GM21447 (cell line): ENCODE measurements at regions not wholly inside any gene's neighbourhood (a gene's known extent, or its start where the extent isn't known, plus 50 kb on each side); places are given as distances from the start of the nearest gene placed in this dataset.

ENCODE experiments used
- ATAC-seq: cut with Tn5 transposase; IDR thresholded peaks from one replicate; pipeline ENCODE4 v1.9.1; 2021; ENCODE audit not compliant: unreplicated experiment

DNA sequence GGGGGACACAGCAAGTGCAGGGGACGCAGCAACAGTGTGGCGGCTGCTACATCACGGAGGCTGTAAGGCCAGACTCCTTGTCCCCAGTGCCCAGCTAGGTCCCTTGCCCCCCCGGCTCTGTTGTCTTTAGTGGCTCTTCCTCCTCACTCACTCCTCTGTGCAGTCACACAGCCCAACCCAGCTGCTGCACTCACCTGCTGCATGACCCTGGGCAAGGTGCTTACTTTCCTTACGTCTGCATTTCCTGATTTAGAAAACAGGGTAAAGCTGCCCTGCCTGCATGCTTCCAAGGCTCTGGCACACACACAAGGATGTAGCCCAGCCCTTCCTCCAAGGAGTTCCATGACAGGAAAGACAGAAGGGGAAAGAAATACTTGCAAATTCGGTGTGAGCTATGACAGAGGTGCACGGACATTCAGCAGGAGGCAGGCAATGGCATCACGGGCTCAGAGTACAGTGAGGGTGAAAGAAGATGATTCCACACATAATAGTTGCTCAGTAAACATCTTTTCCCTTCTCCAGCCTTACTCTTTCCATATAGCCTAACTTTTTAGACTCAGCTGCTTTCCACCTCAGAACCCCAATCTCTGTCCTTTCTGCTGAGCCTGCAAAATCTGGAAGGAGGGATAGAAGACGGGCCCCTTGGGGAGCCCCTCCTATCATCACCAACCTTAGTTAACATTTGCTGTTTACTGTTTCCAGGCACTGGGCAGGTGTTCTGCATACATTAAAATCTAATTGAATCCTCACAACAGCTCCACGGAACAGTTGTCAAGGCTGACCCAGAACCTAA is 150.9 kb downstream of the MRM1 start:
- no peak for ATAC-seq

DNA sequence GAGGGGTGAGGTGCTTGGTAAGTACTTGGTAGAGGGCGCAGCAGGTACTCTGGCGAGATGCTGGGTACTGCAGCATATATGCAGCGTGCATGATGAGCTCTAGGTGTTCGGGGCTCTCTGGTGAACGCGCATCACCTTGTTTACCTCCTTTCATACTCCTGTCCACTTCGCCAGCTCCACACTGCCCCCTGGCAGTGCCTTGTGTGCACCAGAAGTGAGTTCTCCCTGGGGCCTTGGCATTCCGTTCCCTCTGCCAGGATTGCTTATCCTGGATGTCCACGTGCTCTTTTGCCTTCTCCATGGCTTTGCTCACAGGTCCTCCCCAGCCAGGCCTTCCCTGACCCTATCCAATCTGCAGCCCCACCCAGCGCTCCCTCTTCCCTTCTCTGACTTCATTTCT is 154.2 kb downstream of the MRM1 start:
- no peak for ATAC-seq

DNA sequence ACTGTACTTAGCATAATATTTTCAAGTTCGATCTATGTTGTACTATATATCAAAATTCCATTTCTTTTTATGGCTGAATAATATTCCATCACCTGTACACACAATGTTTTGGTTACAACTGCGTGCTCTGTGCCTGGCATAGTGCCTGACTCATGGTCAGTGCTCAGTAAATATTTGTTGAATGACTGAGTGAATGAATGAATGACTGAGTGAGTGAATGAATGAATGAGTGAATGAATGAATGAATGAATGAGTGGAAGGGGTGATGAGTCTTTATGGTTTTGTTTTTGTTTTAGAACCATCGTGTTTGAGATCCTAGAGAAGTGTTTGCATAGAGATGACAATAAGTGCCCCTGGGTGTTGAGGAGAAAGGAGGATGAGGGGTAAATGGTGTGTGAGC is 155.3 kb downstream of the MRM1 start:
- no peak for ATAC-seq

DNA sequence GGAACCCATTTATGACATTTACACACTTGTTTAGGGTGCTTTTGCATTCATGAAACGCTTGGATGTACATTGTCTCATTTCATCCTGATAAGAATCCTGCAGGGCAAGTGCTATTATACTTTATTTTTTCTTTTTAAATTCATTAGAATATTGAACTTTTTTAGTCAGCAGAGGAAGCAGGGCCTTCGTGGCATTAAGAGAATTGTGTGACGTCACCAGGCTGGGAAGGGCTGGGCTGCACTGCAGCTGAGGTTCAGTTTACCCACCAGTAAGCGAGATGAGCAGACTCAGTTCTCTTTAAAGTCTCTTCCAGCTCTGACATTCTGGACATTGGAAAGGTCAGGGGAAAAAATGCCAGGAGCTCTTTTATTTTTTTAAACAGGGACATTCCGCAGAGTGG is 159.0 kb downstream of the MRM1 start:
- no peak for ATAC-seq

DNA sequence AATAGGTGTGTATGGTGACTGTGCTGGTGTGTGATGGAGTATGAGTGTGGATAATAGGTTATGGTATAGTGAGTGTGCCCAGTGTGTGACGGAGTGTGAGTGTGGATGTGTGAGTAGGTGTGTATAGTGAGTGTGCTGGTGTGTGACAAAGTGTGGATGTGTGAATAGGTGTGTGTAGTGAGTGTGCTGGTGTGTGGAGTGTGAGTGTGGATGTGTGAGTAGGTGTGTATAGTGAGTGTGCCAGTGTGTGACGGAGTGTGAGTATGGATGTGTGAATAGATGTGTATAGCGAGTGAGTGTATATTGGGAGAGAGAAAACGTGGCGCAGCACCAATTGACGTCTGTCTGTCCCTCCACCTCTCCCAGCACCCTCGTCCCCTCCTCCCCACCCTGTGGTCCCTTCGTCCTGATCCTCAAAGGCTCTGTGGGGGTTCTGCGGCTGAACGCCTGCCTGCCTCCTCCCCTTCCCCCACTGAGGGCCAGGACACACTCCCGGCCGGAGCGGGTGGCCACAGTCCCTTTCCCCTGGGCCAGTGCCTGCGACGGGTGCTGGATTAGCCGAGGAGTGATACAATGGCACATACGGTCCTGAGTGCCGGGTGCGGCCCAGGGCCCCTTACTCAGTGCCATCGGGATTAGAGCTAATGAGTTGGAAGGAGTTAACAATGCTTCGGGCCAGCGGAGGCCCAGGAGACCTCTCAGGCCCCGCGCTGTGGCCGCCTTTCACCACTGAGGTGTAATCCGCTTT is 160.0 kb downstream of the MRM1 start:
- ATAC-seq, result no peak

DNA sequence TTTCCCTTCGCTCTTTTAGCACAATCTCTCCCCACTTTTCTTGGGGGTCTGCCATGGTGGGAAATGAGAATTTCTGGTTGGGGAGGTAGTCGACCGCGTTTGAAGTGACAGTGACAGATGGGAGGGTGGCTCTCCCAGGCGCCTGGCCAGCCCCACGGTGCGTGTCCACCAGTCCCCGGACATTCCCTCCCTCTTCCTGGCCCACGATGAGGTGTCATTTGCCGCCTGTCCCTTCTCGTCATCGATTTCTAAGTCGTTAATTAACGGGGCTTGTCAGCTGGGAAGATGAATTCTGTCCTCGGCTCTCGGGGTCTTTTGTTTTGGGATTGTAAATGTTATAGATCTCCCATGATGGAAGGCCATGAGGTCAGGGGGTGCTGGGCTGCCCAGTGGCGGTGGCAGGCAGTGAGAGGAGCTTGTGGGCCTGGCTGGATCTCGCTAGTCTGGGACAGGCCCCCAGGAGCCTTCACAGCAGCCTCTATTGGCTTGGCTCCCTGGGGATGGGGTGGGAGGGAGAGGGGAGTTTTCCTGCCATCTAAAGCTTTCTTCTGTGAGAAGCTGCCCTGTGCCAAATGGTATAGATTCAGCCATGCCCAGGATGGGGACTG is 164.2 kb downstream of the MRM1 start:
- ATAC-seq, result no peak

DNA sequence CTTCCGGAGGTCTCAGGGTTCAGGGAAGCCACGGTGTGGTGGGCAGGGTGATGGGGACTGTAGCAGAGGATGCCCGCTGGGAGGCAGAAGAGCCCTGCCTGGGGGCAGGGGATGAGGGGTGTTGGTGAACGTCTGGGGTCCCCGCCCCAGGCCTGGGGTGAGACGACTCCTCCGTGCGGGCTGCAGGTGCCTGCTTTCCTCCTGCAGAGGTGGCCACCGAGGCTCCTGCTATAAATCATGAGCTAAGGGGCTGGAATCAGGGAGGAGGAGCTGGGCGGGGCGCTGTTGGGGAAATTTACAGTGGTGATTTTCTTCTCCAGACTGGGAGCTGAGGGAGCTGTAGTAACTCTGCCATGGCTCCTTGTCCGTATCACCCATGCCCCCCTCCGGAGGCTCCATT is 167.0 kb downstream of the MRM1 start:
- ATAC-seq, result no peak

DNA sequence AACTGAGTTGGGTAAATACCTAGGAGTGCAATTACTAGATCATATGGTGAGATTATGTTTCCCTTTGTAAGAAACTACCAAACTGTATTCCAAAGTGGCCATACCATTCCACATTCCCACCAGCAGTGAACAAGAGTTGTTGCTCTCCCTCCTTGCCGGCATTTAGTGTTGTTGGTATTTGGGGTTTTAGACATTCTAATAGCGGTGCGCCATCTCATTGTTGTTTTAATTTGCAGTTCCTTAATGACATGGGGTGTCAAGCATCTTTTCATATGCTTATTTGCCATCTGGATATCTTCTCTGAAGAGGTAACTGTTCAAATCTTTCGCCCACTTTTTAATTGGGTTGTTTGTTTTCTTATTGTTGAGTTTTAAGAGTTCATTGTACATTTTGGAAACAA is 164.2 kb upstream of the LHX1 start:
- no peak for ATAC-seq

DNA sequence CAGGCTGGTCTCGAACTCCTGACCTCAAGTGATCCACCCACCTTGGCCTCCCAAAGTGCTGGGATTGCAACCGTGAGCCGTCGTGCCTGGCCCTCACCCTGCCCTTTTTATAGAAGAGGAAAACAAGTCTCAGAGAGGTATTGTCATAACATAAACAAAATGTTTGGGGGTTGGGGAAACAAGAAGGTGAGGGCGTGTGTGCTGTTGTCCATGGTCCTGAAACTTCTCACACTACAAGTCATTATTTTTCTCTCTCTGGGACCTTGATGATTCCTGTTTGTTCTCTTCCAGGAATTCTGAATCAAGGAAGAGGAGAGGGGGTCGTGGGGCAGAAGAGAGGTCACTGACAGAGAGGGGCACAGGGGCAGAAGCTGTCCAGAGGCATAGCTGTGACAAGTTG is 160.2 kb upstream of the LHX1 start:
- ATAC-seq, result no peak

DNA sequence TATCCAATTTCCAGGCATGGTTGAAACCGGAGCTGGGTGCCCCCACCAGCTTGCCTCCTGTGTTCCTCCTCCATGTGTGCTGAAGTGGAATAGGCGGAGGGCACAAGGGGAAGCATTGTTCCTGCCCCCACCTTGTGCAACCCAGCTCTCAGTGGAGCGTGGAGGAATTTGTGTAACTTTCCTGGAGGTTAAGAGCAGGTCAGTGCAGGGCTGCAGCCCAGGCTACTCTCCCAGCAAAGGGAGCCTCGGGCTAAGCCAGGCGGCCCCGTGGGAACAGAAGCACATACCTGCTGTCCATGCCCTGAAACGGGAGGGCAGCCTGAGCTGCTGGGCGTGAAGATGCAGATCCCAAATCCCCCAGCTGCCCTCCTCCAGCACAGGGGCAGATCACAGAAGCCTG is 158.8 kb upstream of the LHX1 start:
- ATAC-seq, result no peak

DNA sequence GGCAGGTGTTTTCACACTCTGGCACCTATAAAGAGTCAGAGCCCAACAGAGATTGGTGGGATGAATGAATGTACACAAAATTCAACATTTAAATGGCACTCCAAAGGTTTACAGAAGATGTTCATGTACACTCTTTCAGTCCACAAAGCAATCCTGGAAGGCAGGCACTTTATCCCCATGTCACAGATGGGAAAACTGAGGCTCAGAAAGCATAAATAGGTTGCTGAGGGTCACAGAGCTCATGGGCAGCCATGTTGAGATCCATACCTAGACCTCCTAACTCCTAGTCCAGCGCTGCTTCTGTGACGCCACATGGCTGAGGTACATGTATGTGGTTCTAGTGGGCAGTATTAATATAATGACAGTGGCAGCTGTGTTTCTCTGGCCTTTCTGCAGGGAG is 157.7 kb upstream of the LHX1 start:
- ATAC-seq, result no peak

DNA sequence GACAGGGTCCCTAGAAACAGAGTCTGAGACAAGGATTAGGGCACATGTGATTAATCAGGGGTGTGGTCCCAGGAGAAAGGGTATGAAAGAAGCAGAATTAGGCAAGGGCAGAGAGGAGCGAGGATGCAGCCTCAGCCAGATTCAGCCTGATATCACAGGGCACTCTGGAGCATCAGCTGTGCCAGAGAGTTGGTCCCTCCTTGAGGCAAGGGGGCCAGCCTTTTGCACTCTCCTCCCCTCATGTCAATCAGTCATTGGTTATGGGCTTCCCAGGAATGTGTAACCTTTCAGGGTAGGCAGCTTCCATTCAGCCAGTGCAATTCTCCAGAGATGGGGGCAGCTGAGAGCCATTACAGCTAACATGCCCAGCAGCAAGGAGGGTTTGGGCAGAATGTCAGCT is 152.6 kb upstream of the LHX1 start:
- ATAC-seq, result no peak

DNA sequence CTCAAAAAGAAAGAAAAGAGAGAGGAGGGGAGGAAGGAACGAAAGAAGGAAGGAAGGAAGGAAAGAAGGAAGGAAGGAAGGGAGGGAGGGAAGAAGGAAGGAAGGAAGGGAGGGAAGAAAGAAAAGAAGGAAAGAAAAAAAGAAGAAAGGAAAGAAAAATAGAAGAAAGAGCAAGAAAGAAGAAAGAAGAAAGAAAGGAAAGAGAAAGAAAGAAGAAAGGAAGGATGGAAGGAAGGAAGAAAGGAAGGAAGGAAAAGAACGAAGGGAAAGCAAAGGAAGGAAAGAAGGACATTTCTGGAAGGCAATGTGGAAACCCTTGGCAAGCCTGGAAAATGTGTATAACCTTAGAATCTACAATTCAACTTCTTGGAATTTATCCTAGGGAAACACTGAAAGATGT is 150.4 kb upstream of the LHX1 start:
- no peak for ATAC-seq

DNA sequence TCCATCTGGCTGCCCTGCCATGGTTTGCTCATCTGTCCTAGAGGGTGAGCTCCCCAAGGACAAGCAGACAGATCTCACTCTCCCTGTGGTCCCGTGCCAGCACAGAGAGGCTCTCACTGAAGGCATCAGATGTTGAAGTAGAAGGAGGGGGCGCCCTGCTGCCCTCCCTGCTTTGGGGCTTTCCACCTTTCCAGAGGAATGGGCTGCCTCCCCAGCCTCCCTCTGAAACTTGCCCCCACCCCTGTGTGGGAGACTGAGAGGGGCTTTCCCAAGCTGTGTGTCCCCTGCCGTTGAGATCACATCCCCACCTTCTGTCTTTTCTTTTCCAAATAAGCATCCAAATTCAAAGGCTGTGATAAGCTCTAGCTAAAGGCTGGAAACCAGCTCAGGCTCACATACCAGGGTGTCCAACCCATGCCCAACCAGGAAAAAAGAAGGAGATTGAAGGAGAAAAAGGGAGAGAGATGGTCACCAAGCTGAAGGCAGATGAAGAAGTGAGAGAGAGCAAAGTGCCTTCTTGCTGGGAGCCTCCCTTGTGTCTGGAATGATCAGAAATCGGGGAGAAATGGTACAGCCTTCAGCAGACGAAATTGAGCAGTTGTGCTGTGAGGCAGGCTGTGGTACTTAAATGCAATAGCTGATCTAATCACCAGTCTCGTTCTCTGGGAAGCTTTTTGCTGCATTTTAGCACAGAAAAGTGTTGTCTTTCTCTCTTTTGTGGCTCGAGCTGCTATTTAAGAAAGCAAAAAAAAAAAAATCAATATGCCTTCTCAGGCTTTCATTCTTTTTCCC is 145.9 kb upstream of the LHX1 start:
- no peak for ATAC-seq

DNA sequence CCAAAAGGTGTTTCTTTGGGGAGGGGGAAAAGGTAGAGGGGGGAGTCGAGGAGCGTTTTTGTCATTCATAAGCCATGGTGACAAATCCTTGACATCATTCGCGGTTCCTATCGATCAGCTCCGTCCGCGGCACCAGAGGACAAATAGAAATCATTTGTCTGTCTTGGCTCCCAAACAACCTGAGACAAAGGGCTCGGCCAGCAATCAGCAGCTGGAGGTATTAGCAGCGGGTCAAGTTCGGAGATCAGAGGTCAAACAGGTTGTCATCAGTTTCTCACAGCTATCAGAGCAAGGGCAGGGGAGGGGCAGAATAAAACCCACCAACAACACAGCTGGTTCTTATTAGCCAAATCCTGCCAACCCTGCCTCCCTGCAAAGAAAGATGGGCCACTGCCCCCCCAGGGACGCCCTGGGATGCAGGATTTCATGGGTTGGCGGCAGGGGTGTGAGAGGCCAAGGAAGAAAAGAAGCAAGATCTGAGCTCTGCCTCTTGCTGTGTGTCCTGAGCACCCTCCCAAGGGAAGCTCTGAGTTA is 145.3 kb upstream of the LHX1 start:
- ATAC-seq, result no peak

DNA sequence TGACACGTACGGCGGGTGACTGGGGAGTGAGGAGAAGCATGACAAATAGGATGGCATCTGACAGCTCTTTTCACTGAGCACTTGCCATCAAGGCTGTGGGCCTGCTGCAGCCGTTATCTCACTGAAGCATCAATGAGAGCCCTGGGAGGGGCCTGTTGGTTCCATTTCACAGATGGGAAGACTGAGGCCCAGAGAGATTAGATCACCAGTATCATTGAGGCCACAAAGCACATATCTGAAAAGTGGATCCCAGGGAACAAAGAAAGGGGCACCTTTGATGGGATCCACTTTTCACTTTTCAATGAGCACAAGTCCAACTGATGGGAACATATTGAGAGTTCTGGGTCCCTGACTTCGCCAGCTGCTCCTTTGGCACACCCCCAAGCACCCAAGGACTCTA is 144.4 kb upstream of the LHX1 start:
- ATAC-seq, result no peak

DNA sequence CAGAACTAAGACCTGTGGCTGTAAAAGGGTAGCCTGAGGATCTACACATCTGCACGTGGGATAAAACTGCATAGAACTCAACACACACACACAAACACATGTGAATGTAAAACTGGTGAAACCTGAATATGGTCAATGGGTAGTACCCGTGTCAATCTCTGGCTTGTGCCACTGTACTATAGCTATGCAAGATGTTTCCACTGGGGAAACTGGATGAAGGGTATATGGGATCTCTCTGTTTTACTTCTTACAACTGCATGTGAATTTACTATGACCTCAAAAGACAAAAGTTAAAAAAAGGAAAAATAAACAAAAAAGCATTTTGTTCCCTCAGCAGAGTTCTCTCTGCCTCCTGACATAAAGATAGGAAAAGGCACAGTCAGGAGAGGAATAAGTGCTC is 143.3 kb upstream of the LHX1 start:
- ATAC-seq, result no peak

DNA sequence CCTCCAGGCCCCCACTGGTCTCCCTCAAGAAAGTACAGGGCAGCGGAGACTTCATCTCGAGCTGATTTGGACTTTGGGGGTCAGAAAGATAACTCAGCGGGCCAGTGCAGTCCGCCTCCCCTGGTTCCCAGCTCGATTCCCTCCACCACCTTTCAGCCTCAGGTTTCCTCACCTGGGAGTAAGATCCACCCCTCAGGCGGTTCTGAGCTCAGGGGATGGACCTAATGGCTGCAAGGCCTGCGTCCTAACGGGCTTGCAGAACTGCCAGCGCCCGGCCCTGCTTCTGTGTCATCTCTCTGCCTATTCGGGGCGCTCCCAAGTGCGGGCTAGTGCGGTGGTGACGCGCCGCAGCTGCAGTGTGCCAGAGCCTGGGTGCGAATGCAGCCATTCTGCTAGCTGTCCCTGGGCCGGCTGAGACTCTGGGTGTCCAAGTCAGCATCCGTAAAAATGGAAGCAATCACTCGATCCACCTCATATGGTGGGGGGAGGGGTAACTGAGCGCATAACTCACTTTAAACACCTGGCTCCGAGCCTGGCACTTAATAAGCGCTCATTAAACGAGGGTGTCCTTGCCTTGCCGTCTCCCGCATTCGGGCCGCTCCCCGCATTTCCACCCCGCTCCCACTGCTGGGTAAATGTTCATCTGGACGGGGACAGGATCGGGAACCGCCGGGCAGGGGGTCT is 129.6 kb upstream of the LHX1 start:
- ATAC-seq, result no peak

DNA sequence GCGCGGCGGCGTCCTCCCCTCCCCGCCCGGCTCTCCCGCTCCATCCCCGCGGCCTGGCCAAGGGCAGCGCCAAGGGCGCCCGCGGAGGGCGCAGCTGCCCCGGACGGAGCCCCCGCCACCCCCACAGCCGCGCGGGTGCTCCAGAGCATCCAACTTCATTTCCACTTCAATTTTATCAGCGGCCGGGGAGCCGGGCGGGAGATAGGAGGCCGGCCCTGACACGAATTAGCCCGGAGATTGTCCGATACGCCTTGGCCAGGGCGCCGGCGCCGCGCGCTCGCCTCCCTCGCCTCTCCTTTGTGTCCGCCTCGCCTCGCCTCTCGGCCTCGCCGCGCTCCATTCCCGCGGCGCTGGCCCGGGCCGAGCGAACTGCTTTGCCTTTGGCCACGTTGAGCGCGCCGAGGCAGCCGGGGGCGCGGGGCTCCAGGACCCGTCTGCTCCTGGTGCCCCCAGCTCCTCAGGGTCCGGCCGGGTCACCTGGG is 129.1 kb upstream of the LHX1 start:
- ATAC-seq, result no peak

DNA sequence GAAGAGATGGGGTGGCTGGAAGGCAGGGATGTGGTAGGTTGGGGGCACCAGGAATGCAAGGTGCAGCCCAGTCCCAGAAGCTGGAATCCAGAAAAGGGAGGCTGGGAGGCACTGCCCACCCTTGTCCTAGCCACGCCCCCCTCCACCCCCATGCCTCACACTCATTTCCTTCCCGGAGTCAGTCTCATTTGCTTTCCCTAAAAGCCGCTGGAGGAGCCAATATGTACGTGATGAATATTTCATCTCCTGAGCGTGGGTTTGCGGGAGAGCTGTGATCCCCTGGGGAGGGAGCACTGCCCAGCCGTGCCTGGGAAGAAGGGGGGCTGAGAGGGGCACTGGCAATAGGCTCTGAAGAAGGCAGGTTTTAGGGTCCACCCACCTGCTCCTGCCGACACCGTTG is 124.5 kb upstream of the LHX1 start:
- ATAC-seq, result no peak

DNA sequence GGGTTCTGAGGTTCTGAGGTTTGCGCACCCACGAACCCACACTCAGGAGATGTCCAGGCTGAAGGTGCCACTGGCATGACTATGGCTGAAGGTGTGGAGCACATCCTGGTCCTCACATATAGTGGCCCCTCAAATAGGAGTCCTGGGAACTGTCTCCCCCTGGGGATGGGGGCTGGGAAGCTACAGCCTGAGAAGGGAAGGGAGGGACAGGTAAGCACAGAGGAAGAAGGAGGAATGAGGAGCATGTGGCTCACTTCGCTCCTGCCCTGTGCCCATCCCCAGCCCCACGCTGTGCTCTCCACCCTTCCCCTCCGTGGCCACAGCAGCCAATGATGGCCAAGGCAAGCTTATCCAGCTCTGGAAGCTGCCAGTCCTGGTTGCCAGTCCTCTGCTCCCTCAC is 123.9 kb upstream of the LHX1 start:
- no peak for ATAC-seq
